Erythroblast (primary cell): ENCODE measurements at regions not wholly inside any gene's neighbourhood (a gene's known extent, or its start where the extent isn't known, plus 50 kb on each side); places are given as distances from the start of the nearest gene placed in this dataset.

ENCODE experiments used
- GATA1 ChIP-seq: IDR thresholded peaks from 2 replicates; pipeline ENCODE4 v1.6.1; 2011; ENCODE audit warnings: low read depth, mild to moderate bottlenecking, control low read depth, low read length, moderate library complexity
- POLR2A ChIP-seq: IDR thresholded peaks from 2 replicates; pipeline ENCODE4 v1.6.1; 2011; ENCODE audit warnings: mild to moderate bottlenecking, low read length

DNA sequence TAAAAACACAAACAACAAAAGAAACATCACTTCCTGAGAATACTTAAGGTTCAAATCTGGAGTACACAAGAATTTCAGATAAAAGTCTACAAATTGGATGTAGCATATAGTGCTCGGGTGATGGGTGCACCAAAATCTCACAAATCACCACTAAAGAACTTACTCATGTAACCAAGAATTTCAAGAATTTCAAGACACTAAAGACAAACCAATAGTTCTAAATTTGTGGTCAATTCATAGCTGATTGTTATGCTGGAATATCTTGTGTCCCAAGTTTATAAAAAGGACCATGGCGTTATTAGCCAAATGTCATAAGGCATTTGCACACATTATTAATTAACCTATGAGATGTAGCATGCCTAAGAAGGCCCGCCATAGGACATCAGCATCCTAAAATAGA, 1204.1 kb upstream of the AUTS2 start:
- TF ChIP-seq POLR2A, result no peak
- TF ChIP-seq GATA1, result no peak
